ENCODE measurements at regions not wholly inside any gene's neighbourhood (a gene's known extent, or its start where the extent isn't known, plus 50 kb on each side); places are given as distances from the start of the nearest gene placed in this dataset.

DNA sequence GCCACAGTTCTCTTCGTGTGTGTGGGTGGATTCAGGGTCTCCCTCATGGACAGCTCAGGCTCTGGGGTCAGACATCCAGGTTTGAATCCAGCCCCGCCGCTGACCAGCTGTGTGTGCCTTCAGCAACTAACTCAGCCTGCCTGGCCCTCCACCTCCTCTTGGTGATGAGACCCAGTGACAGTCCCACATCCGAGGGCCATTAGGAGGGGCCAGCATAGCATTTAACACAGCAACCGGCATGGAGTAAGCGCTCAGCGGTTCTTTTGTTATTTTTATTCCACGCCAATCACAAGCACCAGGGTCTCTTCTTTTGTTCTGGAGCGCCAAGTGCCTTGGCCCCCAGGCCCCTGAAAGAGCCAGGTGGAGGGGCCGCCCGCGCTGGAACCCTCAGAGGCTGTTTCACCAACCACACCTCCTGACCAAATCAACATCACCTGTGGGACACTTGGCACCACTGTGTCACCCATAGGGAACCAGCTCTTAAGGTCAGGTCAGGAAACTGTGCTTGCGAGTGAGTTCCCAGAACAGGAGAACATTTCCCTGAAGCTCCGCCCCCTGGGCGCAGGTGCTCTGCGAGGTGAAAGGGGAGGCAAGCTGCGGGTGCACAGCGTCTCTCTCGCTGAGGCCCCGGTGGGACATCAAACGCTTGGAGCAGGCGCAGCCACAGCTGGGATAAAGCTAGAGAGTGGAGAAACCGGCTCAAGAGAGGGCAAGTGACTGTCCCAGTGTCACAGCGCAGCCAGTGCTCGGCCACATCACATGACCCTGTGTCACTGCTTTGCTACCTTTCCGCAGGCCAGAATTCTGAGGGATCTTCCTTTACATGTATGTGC, 311.3 kb downstream of the UACA start:
- Histone ChIP-seq H3K9me3 (ENCODE audit: low read length) (no peaks in the 10 kb centered on the region), H4K20me1 (ENCODE audit: insufficient read depth, low read length) (no peaks in the 10 kb centered on the region), H3K36me3 (ENCODE audit: insufficient read depth, low read length) (no peaks in the 10 kb centered on the region), H3K4me3 (ENCODE audit: low read depth, low read length, poor library complexity, severe bottlenecking) (no peak overlapping the region), H3K27ac (ENCODE audit: low read depth, low read length, poor library complexity, severe bottlenecking) (no peak overlapping the region), H3K79me2 (ENCODE audit: insufficient read depth, low read depth, low read length) (no peaks in the 10 kb centered on the region), H3K4me1 (ENCODE audit: insufficient read depth, low read length, poor library complexity, severe bottlenecking) (peaks cover 10% of the 10 kb centered on the region), H3K9me2 (ENCODE audit: insufficient read depth, low read length) (no peaks in the 10 kb centered on the region), H2AFZ (ENCODE audit: low read length) (no peak overlapping the region), H3K4me2 (ENCODE audit: low read length) (no peak overlapping the region)
- CTCF ChIA-PET (ENCODE audit: unreplicated experiment) = no interaction called here
- POLR2A ChIA-PET = no interaction called here
- no peak for TF ChIP-seq EZH2phosphoT487 (IDR thresholded peaks at IDR 0.05; ENCODE audit: borderline replicate concordance, low read depth, low read length)
- TF ChIP-seq, protein P1, sequence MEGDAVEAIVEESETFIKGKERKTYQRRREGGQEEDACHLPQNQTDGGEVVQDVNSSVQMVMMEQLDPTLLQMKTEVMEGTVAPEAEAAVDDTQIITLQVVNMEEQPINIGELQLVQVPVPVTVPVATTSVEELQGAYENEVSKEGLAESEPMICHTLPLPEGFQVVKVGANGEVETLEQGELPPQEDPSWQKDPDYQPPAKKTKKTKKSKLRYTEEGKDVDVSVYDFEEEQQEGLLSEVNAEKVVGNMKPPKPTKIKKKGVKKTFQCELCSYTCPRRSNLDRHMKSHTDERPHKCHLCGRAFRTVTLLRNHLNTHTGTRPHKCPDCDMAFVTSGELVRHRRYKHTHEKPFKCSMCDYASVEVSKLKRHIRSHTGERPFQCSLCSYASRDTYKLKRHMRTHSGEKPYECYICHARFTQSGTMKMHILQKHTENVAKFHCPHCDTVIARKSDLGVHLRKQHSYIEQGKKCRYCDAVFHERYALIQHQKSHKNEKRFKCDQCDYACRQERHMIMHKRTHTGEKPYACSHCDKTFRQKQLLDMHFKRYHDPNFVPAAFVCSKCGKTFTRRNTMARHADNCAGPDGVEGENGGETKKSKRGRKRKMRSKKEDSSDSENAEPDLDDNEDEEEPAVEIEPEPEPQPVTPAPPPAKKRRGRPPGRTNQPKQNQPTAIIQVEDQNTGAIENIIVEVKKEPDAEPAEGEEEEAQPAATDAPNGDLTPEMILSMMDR (conservative IDR thresholded peaks at IDR 0.05; ENCODE audit: low read length) = no peak
- intact Hi-C loops (cut with micrococcal nuclease; ENCODE audit: unreplicated experiment) = no loop called here
- no peak for DNase-seq (ENCODE audit: low spot score)
- BruUV-seq (replicated peaks) = no TSS peak

GRCh38 chr15:70450142-70450443, 313.3 kb downstream of the UACA start:
- H4K20me1 ChIP-seq (ENCODE audit: insufficient read depth, low read length) = no peaks in the 10 kb centered on the region
- no peak overlapping the region for H3K4me2 ChIP-seq (ENCODE audit: low read length)
- H2AFZ ChIP-seq (ENCODE audit: low read length) = no peak overlapping the region
- H3K9me2 ChIP-seq (ENCODE audit: insufficient read depth, low read length) = no peaks in the 10 kb centered on the region
- no peaks in the 10 kb centered on the region for H3K36me3 ChIP-seq (ENCODE audit: insufficient read depth, low read length)
- H3K27ac ChIP-seq (ENCODE audit: low read depth, low read length, poor library complexity, severe bottlenecking) = no peak overlapping the region
- BruUV-seq (replicated peaks) = no TSS peak
- peaks cover 10% of the 10 kb centered on the region for H3K4me1 ChIP-seq (ENCODE audit: insufficient read depth, low read length, poor library complexity, severe bottlenecking)
- no peak overlapping the region for H3K4me3 ChIP-seq (ENCODE audit: low read depth, low read length, poor library complexity, severe bottlenecking)
- no peaks in the 10 kb centered on the region for H3K9me3 ChIP-seq (ENCODE audit: low read length)
- TF ChIP-seq, protein P1 (conservative IDR thresholded peaks at IDR 0.05; ENCODE audit: low read length) = no peak
- no peak for TF ChIP-seq EZH2phosphoT487 (IDR thresholded peaks at IDR 0.05; ENCODE audit: borderline replicate concordance, low read depth, low read length)
- intact Hi-C loops (cut with micrococcal nuclease; ENCODE audit: unreplicated experiment) = no loop called here
- ChIA-PET POLR2A (no interaction called here), CTCF (ENCODE audit: unreplicated experiment) (no interaction called here)
- DNase-seq (ENCODE audit: low spot score) = no peak
- H3K79me2 ChIP-seq (ENCODE audit: insufficient read depth, low read depth, low read length) = no peaks in the 10 kb centered on the region

DNA sequence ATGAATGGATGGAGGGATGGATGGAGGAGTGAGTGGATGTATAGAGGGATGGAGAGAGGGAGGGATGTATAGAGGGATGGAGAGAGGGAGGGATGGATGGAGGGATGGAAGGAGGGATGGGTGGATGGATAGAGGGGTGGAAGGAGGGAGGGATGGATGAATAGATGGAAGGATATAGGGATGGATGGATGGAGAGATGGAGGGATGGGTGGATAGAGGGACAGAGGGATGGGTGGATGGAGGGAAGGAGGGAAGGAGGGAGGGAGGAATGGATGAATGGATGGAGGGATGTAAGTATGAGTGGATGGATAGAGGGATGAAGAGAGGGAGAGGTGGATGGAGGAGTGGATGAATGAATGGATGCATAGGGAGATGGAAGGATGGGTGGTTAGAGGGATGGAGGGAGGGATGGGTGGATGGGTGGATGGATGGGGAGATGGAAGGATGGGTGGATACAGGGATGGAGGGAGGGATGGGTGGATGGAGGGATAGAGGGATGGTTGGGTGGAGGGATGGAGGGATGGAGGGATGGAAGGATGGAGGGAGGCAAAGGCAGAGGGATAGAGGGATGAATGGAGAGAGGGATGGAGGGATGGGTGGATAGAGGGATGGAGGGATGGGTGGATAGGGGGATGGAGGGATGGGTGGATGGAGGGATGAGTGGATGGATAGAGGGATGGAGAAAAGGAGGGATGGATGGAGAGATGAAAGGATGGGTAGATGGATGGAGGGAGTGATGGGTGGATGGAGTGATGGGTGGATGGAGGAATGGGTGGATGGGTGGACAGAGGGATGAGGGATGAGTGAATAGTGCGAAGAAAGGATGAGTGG, 313.8 kb downstream of the UACA start:
- no peaks in the 10 kb centered on the region for H4K20me1 ChIP-seq (ENCODE audit: insufficient read depth, low read length)
- H3K79me2 ChIP-seq (ENCODE audit: insufficient read depth, low read depth, low read length) = no peaks in the 10 kb centered on the region
- no peak overlapping the region for H3K4me2 ChIP-seq (ENCODE audit: low read length)
- peaks cover 10% of the 10 kb centered on the region for H3K4me1 ChIP-seq (ENCODE audit: insufficient read depth, low read length, poor library complexity, severe bottlenecking)
- H3K9me3 ChIP-seq (ENCODE audit: low read length) = no peaks in the 10 kb centered on the region
- POLR2A ChIA-PET = no interaction called here
- no peak overlapping the region for H3K4me3 ChIP-seq (ENCODE audit: low read depth, low read length, poor library complexity, severe bottlenecking)
- no peak overlapping the region for H3K27ac ChIP-seq (ENCODE audit: low read depth, low read length, poor library complexity, severe bottlenecking)
- DNase-seq (ENCODE audit: low spot score) = no peak
- H3K36me3 ChIP-seq (ENCODE audit: insufficient read depth, low read length) = no peaks in the 10 kb centered on the region
- CTCF ChIA-PET (ENCODE audit: unreplicated experiment) = no interaction called here
- no peak overlapping the region for H2AFZ ChIP-seq (ENCODE audit: low read length)
- TF ChIP-seq, protein P1 (conservative IDR thresholded peaks at IDR 0.05; ENCODE audit: low read length) = no peak
- no peak for TF ChIP-seq EZH2phosphoT487 (IDR thresholded peaks at IDR 0.05; ENCODE audit: borderline replicate concordance, low read depth, low read length)
- BruUV-seq (replicated peaks) = no TSS peak
- intact Hi-C loops (cut with micrococcal nuclease; ENCODE audit: unreplicated experiment) = no loop called here
- no peaks in the 10 kb centered on the region for H3K9me2 ChIP-seq (ENCODE audit: insufficient read depth, low read length)

Data from OCI-LY7 (cell line).